ENCODE measurements at regions not wholly inside any gene's neighbourhood (a gene's known extent, or its start where the extent isn't known, plus 50 kb on each side); places are given as distances from the start of the nearest gene placed in this dataset.

DNA sequence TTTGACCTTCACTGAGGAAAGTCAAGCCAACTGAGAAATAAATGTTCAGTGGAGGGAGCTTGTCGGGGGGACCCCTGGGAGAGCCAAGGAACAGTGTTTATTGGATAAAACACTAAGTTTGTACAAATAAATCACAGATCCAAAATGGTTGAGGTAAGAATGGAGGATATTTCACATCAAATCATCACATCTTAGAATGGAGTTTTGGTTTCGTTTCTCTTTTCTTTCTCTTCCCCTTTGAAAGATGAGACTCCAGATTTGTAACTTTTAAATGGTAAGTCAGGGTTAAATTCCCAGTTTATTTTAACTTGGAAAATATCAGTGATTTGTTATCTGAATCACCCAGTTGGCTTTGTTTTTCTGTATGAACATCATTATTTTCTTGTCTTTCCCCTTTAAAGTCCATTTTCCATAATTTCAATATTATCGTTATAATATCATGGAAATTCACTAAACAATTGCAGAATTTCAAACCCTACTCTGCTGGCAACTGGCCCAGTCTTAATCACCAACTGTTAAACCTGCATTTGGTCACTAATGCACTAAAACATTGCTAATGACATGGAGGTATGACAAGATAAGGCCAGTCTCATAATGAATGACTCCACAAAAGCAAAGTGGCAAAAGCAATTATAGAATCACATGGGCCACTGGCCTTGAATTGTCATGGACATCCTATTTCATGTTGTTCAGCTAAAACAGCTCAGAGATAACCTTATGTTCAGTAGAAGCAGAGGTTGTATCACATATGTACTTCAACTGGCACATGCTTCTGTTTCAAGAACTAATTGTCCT, 295.1 kb downstream of the SHOX2 start:
- WGBS, 4 donors: 73 to 84% (median 76%) methylated on average over 3 of the region's 3 CpGs
- ATAC-seq: no peak
- no peak for TF ChIP-seq POLR2A (IDR thresholded peaks at IDR 0.05)
- TF ChIP-seq, protein P1, sequence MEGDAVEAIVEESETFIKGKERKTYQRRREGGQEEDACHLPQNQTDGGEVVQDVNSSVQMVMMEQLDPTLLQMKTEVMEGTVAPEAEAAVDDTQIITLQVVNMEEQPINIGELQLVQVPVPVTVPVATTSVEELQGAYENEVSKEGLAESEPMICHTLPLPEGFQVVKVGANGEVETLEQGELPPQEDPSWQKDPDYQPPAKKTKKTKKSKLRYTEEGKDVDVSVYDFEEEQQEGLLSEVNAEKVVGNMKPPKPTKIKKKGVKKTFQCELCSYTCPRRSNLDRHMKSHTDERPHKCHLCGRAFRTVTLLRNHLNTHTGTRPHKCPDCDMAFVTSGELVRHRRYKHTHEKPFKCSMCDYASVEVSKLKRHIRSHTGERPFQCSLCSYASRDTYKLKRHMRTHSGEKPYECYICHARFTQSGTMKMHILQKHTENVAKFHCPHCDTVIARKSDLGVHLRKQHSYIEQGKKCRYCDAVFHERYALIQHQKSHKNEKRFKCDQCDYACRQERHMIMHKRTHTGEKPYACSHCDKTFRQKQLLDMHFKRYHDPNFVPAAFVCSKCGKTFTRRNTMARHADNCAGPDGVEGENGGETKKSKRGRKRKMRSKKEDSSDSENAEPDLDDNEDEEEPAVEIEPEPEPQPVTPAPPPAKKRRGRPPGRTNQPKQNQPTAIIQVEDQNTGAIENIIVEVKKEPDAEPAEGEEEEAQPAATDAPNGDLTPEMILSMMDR (IDR thresholded peaks at IDR 0.05): no peak
- Histone ChIP-seq H3K27ac (no peak overlapping the region), H3K27me3 (no peaks in the 10 kb centered on the region), H3K9me3 (no peaks in the 10 kb centered on the region), H3K4me3 (no peak overlapping the region), H3K4me1 (no peaks in the 10 kb centered on the region), H3K36me3 (no peaks in the 10 kb centered on the region)
- intact Hi-C loops (cut with DNase I): no loop called here
- no peak for DNase-seq

DNA sequence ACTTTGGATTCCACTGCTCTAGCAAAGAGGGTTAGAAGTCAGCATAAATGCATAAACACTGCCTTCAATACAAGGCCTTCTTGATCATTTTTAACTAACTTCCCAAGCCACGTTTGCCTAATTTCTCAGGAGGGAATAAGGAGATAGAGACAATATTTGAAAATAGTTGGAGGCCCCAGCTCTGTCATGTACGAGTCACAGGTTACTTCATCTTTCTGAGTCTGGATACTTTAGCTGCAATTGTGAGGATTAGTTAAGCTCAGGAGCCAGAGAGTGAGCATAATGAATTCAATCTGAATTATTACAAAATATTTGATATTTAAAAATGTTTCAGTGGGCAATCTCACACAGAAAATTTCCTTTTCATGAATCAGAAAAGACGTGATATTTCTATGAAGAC, 298.9 kb downstream of the SHOX2 start:
- WGBS, 4 donors: 60 to 71% (median 63%) methylated on average over 3 of the region's 3 CpGs
- no peaks in the 10 kb centered on the region for H3K36me3 ChIP-seq
- DNase-seq (no peak), ATAC-seq (no peak)
- H3K27ac ChIP-seq: no peak overlapping the region
- peaks cover 0 to 5% (median 0%) of the 10 kb centered on the region in 12 donors for H3K9me3 ChIP-seq
- no peaks in the 10 kb centered on the region for H3K4me1 ChIP-seq
- H3K27me3 ChIP-seq: no peaks in the 10 kb centered on the region
- TF ChIP-seq, protein P1 (IDR thresholded peaks at IDR 0.05): no peak
- TF ChIP-seq POLR2A (IDR thresholded peaks at IDR 0.05): no peak
- intact Hi-C loops (cut with DNase I): no loop called here
- no peak overlapping the region for H3K4me3 ChIP-seq

DNA sequence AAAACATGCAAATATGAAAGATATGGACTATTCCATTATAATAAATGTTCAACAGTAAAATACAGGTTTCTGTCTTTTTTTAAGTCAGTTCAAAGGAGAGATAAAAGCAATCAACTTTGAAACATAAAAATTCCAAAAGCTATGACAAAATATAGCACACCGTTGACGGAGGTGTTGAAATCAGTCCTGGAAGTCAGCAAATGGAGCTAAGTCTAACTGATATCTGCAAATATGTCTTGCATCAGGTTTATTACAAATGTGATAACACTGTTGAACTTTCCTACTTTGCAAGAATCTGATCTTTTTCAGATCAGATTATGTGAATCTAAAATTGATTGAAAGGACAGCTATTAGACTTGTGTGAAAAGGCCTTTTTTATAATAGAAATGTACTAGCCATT, 300.7 kb downstream of the SHOX2 start:
- intact Hi-C loops (cut with DNase I): no loop called here
- WGBS, 4 donors: 78 to 83% (median 81%) methylated on average over 2 of the region's 2 CpGs
- DNase-seq: no peak
- no peak for TF ChIP-seq POLR2A (IDR thresholded peaks at IDR 0.05)
- TF ChIP-seq, protein P1 (IDR thresholded peaks at IDR 0.05): no peak
- no peak for ATAC-seq
- no peaks in the 10 kb centered on the region for H3K36me3 ChIP-seq
- H3K4me3 ChIP-seq: no peak overlapping the region
- H3K27me3 ChIP-seq: no peaks in the 10 kb centered on the region
- H3K4me1 ChIP-seq: no peaks in the 10 kb centered on the region
- peaks cover 0 to 22% (median 3%) of the 10 kb centered on the region in 12 donors for H3K9me3 ChIP-seq
- no peak overlapping the region for H3K27ac ChIP-seq

DNA sequence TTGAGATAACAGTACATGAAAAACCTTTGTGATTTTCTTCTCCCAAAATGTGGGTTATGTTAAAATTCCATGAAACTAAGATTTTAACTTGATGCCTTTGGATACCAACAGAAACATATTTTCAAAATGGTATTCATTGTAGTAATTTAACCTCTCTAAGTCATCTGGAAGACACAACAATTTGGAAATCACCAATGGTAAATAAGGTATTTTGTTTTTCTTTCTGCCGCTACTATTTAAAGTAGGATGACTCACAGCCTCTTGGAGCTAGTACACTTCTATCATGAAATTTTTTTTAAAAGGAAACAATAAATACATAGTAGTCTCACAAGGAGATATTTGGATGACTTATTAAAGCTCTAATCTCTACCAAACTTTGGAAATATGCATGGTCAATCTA, 291.6 kb upstream of the VEPH1 start:
- Histone ChIP-seq H3K4me3 (no peak overlapping the region), H3K36me3 (no peaks in the 10 kb centered on the region), H3K4me1 (no peaks in the 10 kb centered on the region), H3K9me3 (peaks cover 0 to 14% (median 1%) of the 10 kb centered on the region in 12 donors), H3K27me3 (no peaks in the 10 kb centered on the region), H3K27ac (no peak overlapping the region)
- no peak for TF ChIP-seq POLR2A (IDR thresholded peaks at IDR 0.05)
- TF ChIP-seq, protein P1 (IDR thresholded peaks at IDR 0.05): no peak
- intact Hi-C loops (cut with DNase I): no loop called here
- ATAC-seq (no peak), DNase-seq (no peak)
- WGBS, 4 donors: 67 to 83% (median 68%) methylated on average over 1 of the region's 1 CpG
